GM18520 (cell line): ENCODE measurements at regions not wholly inside any gene's neighbourhood (a gene's known extent, or its start where the extent isn't known, plus 50 kb on each side); places are given as distances from the start of the nearest gene placed in this dataset.
"Not testable (repeated sequence)": the region's sequence is repeated elsewhere in the genome, so short reads cannot be mapped to it uniquely, and the experiment has no call there.

Source experiments
- ATAC-seq: cut with Tn5 transposase; IDR thresholded peaks from one replicate; pipeline ENCODE4 v1.9.1; 2021; ENCODE audit not compliant: unreplicated experiment

- ATAC-seq: no peak
Observed at GRCh38 chr12:97711392-97711791, 248.8 kb downstream of the RMST start.

- ATAC-seq: no peak
Observed at GRCh38 chr12:97713270-97713669, 250.7 kb downstream of the RMST start.

- ATAC-seq: no peak
Observed at GRCh38 chr12:97714107-97714563, 251.5 kb downstream of the RMST start.

- no peak for ATAC-seq
Observed at GRCh38 chr12:97716356-97716755, 253.8 kb downstream of the RMST start.

GRCh38 chr12:97723801-97724200, 261.2 kb downstream of the RMST start:
- ATAC-seq: not testable (repeated sequence)

- no peak for ATAC-seq
Observed at GRCh38 chr12:97745406-97746101, 282.9 kb downstream of the RMST start.

GRCh38 chr12:97748298-97748697, 285.7 kb downstream of the RMST start:
- ATAC-seq: no peak

- ATAC-seq: no peak
Observed at GRCh38 chr12:97751704-97752103, 289.1 kb downstream of the RMST start.

- ATAC-seq: no peak
Observed at GRCh38 chr12:97752129-97752528, 289.5 kb downstream of the RMST start.

GRCh38 chr12:97753332-97753731, 290.7 kb downstream of the RMST start:
- no peak for ATAC-seq

GRCh38 chr12:97754306-97754705, 291.7 kb downstream of the RMST start:
- peak; percentile 45 for ATAC-seq

GRCh38 chr12:97756066-97756666, 293.6 kb downstream of the RMST start:
- no peak for ATAC-seq

GRCh38 chr12:97756741-97757140, 294.1 kb downstream of the RMST start:
- ATAC-seq: no peak

GRCh38 chr12:97757481-97758193, 295.0 kb downstream of the RMST start:
- no peak for ATAC-seq

GRCh38 chr12:97758194-97758501, 295.5 kb downstream of the RMST start:
- ATAC-seq: no peak

- ATAC-seq: no peak
Observed at GRCh38 chr12:97758586-97758985, 296.0 kb downstream of the RMST start.

- no peak for ATAC-seq
Observed at GRCh38 chr12:97760601-97761000, 298.0 kb downstream of the RMST start.

- ATAC-seq: no peak
Observed at GRCh38 chr12:97763113-97763512, 300.5 kb downstream of the RMST start.

- no peak for ATAC-seq
Observed at GRCh38 chr12:97764700-97765099, 302.1 kb downstream of the RMST start.

- ATAC-seq: no peak
Observed at GRCh38 chr12:97767347-97767746, 304.7 kb downstream of the RMST start.

GRCh38 chr12:97778111-97778510, 315.5 kb downstream of the RMST start:
- no peak for ATAC-seq

- ATAC-seq: no peak
Observed at GRCh38 chr12:97781342-97781741, 318.7 kb downstream of the RMST start.
